Stimulated activated naive B cell treated with anti-CD40 and anti-IgM and Interleukin-4, amounts not matched to agents 10 μg/mL and 1 μg/mL and 100 μg/mL, for 72 hours (primary cell): ENCODE measurements at regions not wholly inside any gene's neighbourhood (a gene's known extent, or its start where the extent isn't known, plus 50 kb on each side); places are given as distances from the start of the nearest gene placed in this dataset.
"Not testable (repeated sequence)": the region's sequence is repeated elsewhere in the genome, so short reads cannot be mapped to it uniquely, and the experiment has no call there.

Experiments used
- ATAC-seq, 2 donors: fragments of 150-1000 bp; cut with Tn5 transposase; replicated peaks; 2 replicates each; pipeline ENCODE4 v1.10.0; 2021; ENCODE audit warnings: moderate library complexity in 1 of 2
- DNase-seq: peaks from one replicate; pipeline ENCODE4 v3.0.0; 2021
- H3K27ac Mint-ChIP-seq: one replicate; pipeline ENCODE4 v1.8.0; 2022; ENCODE audit warnings: mild to moderate bottlenecking, mixed read lengths
- H3K27me3 Mint-ChIP-seq, 2 donors: one replicate each; pipeline ENCODE4 v1.8.0; 2022; ENCODE audit warnings: mixed read lengths in 2 of 2
- H3K36me3 Mint-ChIP-seq, 2 donors: one replicate each; pipeline ENCODE4 v1.8.0; 2022; ENCODE audit warnings: mixed read lengths in 2 of 2, mild to moderate bottlenecking in 1 of 2
- H3K4me1 Mint-ChIP-seq, 2 donors: one replicate each; pipeline ENCODE4 v1.8.0; 2022; ENCODE audit warnings: mixed read lengths in 2 of 2, mild to moderate bottlenecking in 1 of 2
- H3K4me3 Mint-ChIP-seq, 2 donors: one replicate each; pipeline ENCODE4 v1.8.0; 2022; ENCODE audit warnings: mild to moderate bottlenecking in 2 of 2, mixed read lengths in 2 of 2, moderate library complexity in 1 of 2
- H3K9me3 Mint-ChIP-seq, 2 donors: one replicate each; pipeline ENCODE4 v1.8.0; 2022; ENCODE audit warnings: mixed read lengths in 2 of 2, mild to moderate bottlenecking in 1 of 2

DNA sequence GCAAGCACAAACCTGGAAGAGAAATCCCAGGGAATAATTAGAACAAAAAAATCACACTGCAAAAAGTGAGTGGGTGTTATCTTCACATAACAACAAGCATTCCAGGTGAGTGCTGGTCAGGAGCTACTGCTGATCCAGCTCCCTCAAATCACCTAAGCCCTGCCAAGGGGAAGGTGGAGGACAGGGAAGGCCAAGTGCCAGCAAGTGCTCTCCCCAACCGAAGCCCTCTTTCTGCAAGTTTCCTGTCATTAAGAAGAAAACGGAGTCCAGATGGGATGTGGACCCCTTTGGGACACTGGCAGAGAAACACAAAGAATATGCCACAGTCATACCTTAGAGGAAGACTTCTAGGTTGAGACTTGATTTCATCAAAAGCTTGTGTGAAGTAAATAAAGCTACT lies 933.0 kb upstream of the ZNF722 start:
- Mint-ChIP-seq H3K27me3 (no peaks in the 10 kb centered on the region), H3K4me1 (no peaks in the 10 kb centered on the region), H3K27ac (no peak overlapping the region), H3K9me3 (peaks cover 14 to 18% of the 10 kb centered on the region in 2 donors), H3K4me3 (no peak overlapping the region), H3K36me3 (no peaks in the 10 kb centered on the region)
- DNase-seq (no peak), ATAC-seq (no peak)

DNA sequence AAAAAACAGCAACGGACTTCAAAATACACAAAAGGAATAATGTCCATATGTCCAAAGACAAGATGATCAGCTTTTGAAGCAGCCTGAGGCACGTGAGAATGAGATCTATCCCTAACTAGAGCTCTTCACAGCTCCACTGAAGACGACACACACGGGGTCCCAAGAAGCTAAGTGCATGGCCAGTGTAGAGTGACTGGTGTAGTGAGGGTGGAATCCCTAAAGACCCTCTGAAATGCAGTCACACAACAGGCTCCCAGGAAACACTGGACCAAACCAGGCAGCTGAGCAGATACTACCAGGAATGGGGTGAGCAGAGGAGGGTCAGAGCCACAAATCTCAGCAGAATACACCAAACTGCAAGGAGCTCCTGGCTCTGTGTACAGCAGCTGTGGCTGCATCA lies 932.4 kb upstream of the ZNF722 start:
- H3K9me3 Mint-ChIP-seq, result peaks cover 14 to 21% of the 10 kb centered on the region in 2 donors
- not testable (repeated sequence) for H3K27ac Mint-ChIP-seq, H3K4me1 Mint-ChIP-seq, H3K4me3 Mint-ChIP-seq, DNase-seq, H3K36me3 Mint-ChIP-seq, H3K27me3 Mint-ChIP-seq, ATAC-seq

DNA sequence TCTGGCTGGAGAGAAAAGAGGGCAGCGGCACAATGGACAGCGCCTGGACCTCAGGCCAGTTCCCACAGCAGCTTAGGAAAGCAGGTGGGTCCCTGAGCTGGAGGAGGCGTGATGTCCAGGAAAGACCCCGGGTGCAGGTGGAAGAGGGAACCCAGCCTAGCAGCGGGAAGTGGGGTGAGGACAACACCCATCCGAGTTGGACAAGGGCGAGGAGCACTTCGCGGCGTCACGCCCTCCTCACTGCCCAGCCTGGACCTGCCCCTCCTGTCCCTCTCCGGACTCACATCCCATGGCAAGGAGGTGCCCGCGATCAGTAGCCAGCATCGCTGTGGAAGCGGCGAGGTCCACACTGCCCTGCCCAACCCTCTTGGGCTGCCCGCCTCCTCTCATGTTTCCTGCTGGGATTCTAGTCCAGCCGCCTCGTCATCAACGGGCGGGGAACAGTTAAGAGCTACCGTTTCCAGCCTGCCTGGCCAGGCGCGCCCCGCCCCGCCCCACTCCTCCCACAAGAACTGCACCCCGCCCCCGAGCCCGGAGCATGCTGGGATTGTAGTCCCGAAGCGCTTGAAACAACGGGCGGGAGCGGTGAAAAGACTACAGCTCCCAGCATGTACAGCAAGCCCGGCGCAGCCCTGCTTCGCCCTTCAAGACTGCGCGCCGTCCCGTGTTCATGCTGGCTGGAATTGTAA lies 930.6 kb upstream of the ZNF722 start:
- H3K27ac Mint-ChIP-seq, result no peak overlapping the region
- H3K4me1 Mint-ChIP-seq, result no peaks in the 10 kb centered on the region
- H3K9me3 Mint-ChIP-seq, result peaks cover 21 to 25% of the 10 kb centered on the region in 2 donors
- H3K4me3 Mint-ChIP-seq, result no peak overlapping the region
- H3K36me3 Mint-ChIP-seq, result peaks cover 0 to 3% of the 10 kb centered on the region in 2 donors
- H3K27me3 Mint-ChIP-seq, result no peaks in the 10 kb centered on the region
- DNase-seq, result no peak
- ATAC-seq, result no peak

DNA sequence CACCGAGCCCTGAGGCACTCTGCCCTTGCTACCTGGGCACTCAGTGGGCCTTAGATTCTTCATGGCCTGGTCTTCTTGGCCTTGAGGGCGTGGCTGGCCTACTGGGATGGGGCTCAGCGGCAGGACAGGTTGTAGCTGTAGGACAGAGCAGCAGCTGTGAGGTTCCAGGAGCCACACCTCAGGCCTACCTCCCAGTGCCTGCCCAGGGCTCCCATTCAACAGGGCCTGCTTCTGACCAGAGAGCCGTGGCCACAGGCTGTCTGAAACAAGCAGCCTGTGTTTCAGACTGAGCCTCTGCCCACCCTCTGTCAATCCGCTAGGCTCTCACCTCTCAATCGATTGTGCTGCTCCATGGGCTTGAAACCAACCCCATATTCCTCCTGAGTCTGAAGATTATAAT lies 928.0 kb upstream of the ZNF722 start:
- DNase-seq (no peak), ATAC-seq (no peak)
- no peak overlapping the region for H3K27ac Mint-ChIP-seq
- peaks cover 3% of the 10 kb centered on the region in 2 donors for H3K36me3 Mint-ChIP-seq
- no peaks in the 10 kb centered on the region for H3K27me3 Mint-ChIP-seq
- no peaks in the 10 kb centered on the region for H3K4me1 Mint-ChIP-seq
- no peak overlapping the region for H3K4me3 Mint-ChIP-seq
- peaks cover 29 to 30% of the 10 kb centered on the region in 2 donors for H3K9me3 Mint-ChIP-seq

DNA sequence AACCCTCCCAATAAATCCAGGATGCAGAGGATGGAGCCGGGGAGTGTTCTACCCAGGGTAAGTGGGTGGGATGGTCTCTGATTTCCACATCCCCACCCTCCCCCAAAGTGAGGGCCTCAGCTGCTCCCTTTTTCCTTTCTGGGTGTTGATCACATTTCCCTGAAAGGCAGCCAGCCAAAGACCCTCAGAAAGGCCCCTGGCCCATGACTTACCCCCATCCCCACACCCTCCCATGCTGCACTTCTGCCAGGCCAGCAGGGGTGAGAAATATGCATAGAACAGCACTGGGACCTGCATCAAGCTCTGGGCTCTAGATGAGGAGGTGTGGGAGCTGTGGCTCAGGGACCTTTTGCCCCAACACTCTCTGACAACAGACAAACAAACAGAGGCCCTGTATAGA lies 927.3 kb upstream of the ZNF722 start:
- Mint-ChIP-seq H3K27me3 (no peaks in the 10 kb centered on the region), H3K4me3 (no peak overlapping the region), H3K36me3 (peaks cover 3% of the 10 kb centered on the region in 2 donors), H3K9me3 (peaks cover 26 to 27% of the 10 kb centered on the region in 2 donors), H3K27ac (no peak overlapping the region), H3K4me1 (no peaks in the 10 kb centered on the region)
- ATAC-seq (no peak), DNase-seq (no peak)

DNA sequence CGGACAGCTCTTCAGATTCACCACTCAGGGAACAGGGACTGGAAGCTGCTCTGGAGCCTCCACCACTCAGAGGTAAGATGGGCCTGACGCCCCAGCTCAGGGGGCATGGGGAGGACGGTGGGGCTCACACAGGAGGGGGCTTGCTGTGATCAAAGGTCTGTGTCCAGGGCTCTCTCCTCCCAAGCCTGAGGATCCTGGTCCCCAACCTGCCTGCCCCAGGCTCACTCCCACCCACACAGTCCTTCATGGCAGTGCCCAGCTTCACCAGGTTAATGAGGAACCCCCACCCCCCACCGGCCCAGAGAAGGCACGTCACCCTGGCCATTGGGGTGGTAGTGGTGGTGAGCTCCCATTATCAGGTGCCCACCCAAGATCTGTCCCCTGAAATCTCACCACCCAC lies 926.7 kb upstream of the ZNF722 start:
- ATAC-seq, result no peak
- Mint-ChIP-seq H3K36me3 (peaks cover 3% of the 10 kb centered on the region in 2 donors), H3K9me3 (peaks cover 25 to 27% of the 10 kb centered on the region in 2 donors), H3K27me3 (no peaks in the 10 kb centered on the region), H3K4me3 (no peak overlapping the region), H3K4me1 (no peaks in the 10 kb centered on the region), H3K27ac (no peak overlapping the region)
- DNase-seq, result no peak

DNA sequence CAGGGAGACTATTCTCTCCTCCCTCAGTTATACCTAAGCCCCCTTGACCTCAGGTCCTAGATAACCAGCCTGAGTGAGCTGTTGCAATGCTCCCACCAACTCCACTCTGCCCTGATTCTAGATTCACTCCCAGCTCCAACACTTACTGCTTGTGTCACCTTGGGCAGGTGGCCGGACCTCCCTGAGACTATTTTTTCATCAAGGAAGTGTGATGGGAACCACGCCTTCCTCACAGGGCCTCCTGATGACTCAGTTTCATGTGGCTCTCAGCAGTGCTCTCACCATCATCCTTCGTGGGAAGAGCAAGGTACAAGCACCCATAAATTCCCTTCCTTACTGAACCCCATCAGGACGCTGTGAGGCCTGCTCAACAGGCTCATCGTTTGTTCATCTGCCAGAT lies 925.8 kb upstream of the ZNF722 start:
- H3K36me3 Mint-ChIP-seq, result peaks cover 3% of the 10 kb centered on the region in 2 donors
- no peaks in the 10 kb centered on the region for H3K4me1 Mint-ChIP-seq
- H3K4me3 Mint-ChIP-seq, result no peak overlapping the region
- no peaks in the 10 kb centered on the region for H3K27me3 Mint-ChIP-seq
- DNase-seq (no peak), ATAC-seq (no peak)
- H3K9me3 Mint-ChIP-seq, result peaks cover 23 to 30% of the 10 kb centered on the region in 2 donors
- no peak overlapping the region for H3K27ac Mint-ChIP-seq

DNA sequence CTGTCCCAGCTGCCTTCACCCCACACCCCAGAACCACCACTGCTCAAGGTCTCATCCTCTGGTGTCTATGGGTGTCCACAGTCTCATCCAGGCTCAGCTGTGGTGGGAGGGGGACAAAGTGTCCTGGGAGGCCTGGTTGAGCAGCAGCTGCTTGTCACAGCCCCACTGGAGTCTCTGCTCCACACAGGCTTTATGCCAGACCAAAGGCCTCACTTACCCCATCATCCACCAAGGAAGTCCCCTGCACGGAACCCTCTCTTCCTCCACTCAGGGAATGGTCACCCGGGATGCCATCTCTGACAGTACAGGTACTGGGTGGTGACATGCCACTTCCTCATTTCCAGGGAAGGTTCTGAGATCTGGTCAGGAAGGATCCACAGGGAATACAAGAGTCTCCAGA lies 925.4 kb upstream of the ZNF722 start:
- Mint-ChIP-seq H3K36me3 (peaks cover 3% of the 10 kb centered on the region in 2 donors), H3K4me3 (no peak overlapping the region), H3K27ac (no peak overlapping the region), H3K9me3 (peaks cover 25 to 30% of the 10 kb centered on the region in 2 donors), H3K27me3 (no peaks in the 10 kb centered on the region), H3K4me1 (no peaks in the 10 kb centered on the region)
- DNase-seq (no peak), ATAC-seq (no peak)

DNA sequence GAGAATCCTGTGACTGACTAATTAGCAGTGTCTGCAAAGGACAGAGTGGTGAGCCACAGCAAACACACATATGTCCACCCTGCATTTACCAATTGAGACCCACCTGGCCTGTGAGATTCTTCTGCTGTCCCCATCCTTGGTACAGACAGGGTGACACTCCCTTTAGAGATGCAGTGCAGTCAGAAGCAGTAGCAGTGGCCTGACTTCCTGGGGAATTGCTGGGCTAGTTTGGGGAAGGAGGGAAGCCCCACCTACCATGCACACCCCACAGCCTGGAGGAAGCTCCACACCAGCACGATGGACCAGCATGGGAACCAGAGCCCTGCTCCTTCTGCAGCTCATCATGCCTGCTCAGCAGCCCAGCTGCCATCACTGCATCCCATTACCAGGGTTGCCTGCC lies 924.9 kb upstream of the ZNF722 start:
- DNase-seq, result no peak
- Mint-ChIP-seq H3K36me3 (peaks cover 3% of the 10 kb centered on the region in 2 donors), H3K27ac (no peak overlapping the region), H3K4me3 (no peak overlapping the region), H3K4me1 (no peaks in the 10 kb centered on the region), H3K27me3 (no peaks in the 10 kb centered on the region), H3K9me3 (peaks cover 28 to 30% of the 10 kb centered on the region in 2 donors)
- ATAC-seq, result no peak

DNA sequence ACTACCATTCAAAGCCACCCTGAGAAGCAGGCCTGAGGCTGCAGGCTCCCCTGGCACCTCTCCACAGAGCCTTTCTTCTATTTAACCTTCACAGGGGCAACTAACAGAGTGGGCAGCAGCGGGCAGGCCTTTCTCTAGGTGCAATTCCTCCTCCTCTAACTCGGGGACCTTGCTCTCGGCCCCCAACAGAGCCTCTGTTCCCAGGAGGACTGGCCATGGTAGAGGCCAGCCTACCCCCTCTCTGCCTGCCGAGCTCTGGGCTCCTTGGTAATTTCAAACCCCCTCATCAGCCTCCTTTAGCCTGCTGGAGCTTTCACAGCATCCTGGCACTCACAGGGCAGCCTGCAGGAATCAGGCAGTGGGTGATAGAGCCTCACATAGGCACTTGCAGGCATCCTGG lies 920.8 kb upstream of the ZNF722 start:
- no peaks in the 10 kb centered on the region for H3K27me3 Mint-ChIP-seq
- H3K4me3 Mint-ChIP-seq, result no peak overlapping the region
- no peak overlapping the region for H3K27ac Mint-ChIP-seq
- no peak for DNase-seq
- ATAC-seq, result no peak
- no peaks in the 10 kb centered on the region for H3K4me1 Mint-ChIP-seq
- H3K36me3 Mint-ChIP-seq, result peaks cover under 1 to 3% of the 10 kb centered on the region in 2 donors
- peaks cover 22 to 24% of the 10 kb centered on the region in 2 donors for H3K9me3 Mint-ChIP-seq

DNA sequence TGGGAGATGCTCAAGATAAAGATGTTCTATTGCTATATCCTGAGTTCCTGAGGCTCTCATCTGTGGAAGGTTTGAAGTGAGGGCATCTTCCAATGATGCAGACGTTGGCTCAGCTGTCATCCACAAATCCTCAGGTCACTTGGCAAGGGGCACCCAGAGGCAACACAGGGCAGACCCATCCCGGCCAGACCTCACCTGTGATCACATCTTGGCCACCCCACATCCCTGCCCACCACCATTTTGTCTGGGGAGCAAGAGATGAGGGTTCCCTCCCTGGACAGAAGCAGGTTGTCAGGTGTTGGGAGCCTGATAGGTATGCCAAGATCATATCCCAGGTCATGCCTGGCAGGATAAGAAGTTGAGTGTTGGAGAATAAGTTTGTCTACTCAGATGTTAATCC lies 918.2 kb upstream of the ZNF722 start:
- Mint-ChIP-seq H3K27ac (no peak overlapping the region), H3K27me3 (no peaks in the 10 kb centered on the region), H3K36me3 (no peaks in the 10 kb centered on the region), H3K9me3 (peaks cover 16 to 23% of the 10 kb centered on the region in 2 donors), H3K4me3 (no peak overlapping the region), H3K4me1 (no peaks in the 10 kb centered on the region)
- no peak for DNase-seq
- no peak for ATAC-seq

DNA sequence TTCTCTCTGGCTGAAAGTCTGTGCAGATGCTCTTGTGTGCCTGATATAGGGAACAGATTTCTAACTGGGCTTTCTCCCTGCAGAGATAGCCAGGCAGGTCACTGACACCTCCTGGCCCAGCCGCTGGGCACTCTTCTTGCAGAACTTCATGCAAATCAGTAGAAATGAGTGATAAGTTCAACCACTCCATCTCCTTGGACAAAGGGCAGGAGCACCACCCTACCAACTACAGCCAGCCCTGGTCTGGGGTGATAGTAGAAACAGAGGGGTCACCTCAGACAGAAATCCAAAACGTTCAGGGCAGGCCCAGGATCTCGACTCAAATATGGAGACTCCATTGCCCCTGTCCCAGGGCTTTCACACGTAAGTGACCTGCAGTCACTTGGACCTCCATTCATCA lies 917.8 kb upstream of the ZNF722 start:
- no peak overlapping the region for H3K27ac Mint-ChIP-seq
- ATAC-seq, result no peak
- no peak overlapping the region for H3K4me3 Mint-ChIP-seq
- peaks cover 16 to 23% of the 10 kb centered on the region in 2 donors for H3K9me3 Mint-ChIP-seq
- H3K27me3 Mint-ChIP-seq, result no peaks in the 10 kb centered on the region
- H3K4me1 Mint-ChIP-seq, result no peaks in the 10 kb centered on the region
- H3K36me3 Mint-ChIP-seq, result no peaks in the 10 kb centered on the region
- DNase-seq, result no peak

DNA sequence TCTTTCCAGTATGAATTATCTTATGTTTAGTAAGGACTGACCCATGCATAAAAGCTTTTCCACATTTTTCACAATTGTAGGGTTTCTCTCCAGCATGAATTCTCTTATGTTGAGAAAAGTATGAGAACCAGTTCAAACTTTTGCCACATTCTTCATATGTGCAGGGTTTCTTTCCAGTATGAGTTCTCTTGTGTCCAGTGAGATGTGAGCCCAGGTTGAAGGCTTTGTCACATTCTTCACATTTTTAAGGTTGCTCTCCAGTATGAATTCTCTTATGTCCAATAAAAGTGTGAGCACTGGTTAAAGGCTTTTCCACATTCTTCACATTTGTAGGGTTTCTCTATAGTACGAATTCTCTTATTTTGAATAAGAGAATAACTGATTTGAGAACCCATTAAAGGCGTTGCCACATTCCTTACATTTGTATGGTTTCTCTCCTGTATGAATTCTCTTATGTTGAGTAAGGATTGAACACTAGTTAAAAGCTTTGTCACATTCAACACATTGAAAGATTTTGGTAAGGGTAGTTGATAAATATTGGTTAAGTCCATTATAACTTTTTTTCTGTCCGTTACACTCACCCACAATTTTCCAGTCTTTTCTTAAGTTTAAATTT lies 911.0 kb upstream of the ZNF722 start:
- H3K27ac Mint-ChIP-seq, result no peak overlapping the region
- no peak for DNase-seq
- H3K27me3 Mint-ChIP-seq, result no peaks in the 10 kb centered on the region
- no peaks in the 10 kb centered on the region for H3K4me1 Mint-ChIP-seq
- peaks cover 29 to 33% of the 10 kb centered on the region in 2 donors for H3K9me3 Mint-ChIP-seq
- H3K36me3 Mint-ChIP-seq, result peaks cover 0 to 4% of the 10 kb centered on the region in 2 donors
- ATAC-seq, result no peak
- H3K4me3 Mint-ChIP-seq, result no peak overlapping the region

DNA sequence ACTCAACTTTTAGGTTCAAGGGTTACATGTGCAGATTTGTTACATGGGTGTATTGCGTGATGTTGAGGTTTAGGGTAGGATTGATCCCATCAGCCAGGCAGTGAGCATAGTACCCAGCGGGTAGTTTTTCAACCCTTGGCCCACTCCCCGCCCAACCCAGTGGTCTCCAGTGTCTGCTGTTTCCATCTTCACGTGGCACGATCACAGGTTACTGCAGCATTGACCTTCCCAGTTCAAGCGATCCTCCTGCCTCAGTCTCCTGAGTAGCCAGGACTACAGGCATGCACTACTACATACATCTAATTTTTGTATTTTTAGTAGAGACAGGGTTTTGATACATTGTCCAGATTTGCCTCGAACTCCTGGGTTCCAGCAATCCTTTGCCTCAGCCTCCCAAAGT lies 905.7 kb upstream of the ZNF722 start:
- Mint-ChIP-seq H3K27ac (no peak overlapping the region), H3K4me3 (no peak overlapping the region), H3K36me3 (no peaks in the 10 kb centered on the region), H3K9me3 (peaks cover 17 to 25% of the 10 kb centered on the region in 2 donors), H3K4me1 (no peaks in the 10 kb centered on the region), H3K27me3 (no peaks in the 10 kb centered on the region)
- DNase-seq (no peak), ATAC-seq (no peak)

DNA sequence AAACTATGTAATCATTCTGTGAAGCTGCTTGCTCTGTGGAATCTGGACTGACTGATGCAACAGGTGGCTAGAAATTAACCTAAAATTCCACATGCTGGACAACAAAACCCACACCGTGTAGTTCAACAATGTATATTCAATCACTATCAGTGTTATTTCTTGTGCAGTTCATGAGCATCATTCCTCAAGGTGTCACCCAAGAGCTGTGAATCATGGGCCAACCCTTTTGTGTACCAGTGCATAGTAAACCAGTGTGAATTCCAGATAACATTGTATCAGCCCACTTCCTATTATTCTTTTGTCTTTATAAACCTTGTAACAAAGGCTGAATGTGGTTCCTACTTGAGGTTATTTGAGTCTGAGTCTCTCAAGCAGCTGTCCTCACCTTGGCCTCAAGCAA lies 905.2 kb upstream of the ZNF722 start:
- ATAC-seq (no peak), DNase-seq (no peak)
- Mint-ChIP-seq H3K4me1 (no peaks in the 10 kb centered on the region), H3K36me3 (no peaks in the 10 kb centered on the region), H3K27ac (no peak overlapping the region), H3K9me3 (peaks cover 15 to 23% of the 10 kb centered on the region in 2 donors), H3K27me3 (no peaks in the 10 kb centered on the region), H3K4me3 (no peak overlapping the region)
